ENCODE measurements at regions not wholly inside any gene's neighbourhood (a gene's known extent, or its start where the extent isn't known, plus 50 kb on each side); places are given as distances from the start of the nearest gene placed in this dataset.

DNA sequence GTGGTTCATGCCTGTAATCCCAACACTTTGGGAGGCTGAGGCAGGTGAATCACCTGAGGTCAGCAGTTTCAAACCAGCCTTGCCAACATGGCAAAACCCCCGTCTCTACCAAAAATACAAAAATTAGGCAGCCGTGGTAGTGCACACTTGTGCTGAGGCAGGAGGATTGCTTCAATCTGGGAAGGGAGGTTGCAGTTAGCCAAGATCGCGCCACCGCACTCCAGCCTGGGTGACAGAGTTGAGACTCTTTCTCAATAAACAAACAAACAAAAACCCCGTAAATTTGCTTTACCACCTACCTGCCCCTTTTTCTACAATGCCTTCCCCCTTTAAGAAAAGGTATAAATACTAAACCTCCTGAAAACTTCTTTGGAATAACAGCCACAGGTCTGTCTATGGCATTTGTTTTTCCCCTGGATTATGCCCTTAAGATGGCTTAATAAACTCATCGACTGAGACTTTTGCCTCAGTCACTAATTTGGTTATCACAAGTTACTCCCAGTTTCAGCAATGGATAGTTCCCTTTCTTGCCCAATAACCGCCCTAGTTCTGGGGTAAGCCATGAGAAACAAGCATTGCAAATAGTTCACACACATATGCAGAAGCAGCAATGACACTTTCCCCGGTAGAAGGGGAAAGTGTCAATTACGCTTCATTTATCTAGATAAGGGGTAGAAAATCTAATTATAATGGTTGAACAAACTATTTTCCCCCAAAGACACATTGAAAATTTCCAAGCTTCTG, 52.8 kb upstream of the SVIL start:
- DNase-seq (ENCODE audit: low read depth) = no peak

DNA sequence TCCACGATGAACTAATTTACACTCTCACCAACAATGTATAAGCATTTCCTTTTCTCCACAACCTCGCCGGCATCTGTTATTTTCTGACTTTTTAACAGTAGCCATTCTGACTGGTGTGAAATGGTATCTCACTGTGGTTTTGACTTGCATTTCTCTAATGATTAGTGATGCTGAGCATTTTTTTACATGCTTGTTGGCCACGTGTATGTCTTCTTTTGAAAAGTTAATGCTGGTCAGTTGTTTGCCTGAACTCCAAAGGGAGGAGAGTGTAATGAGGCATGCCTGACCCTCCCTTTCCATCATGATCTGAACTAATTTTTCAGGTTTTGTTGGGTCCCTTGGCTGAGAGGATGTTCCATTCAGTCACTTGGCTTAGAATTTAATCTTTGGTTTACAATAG, 50.7 kb upstream of the SVIL start:
- no peak for DNase-seq (ENCODE audit: low read depth)
